GM12878 (cell line): ENCODE measurements at regions not wholly inside any gene's neighbourhood (a gene's known extent, or its start where the extent isn't known, plus 50 kb on each side); places are given as distances from the start of the nearest gene placed in this dataset.

Source experiments
- BACH1 ChIP-seq: fragments of 450-650 bp; IDR thresholded peaks from 2 replicates; pipeline ENCODE4 v1.6.1; 2017; ENCODE audit warnings: mild to moderate bottlenecking, borderline replicate concordance
- CREB1 ChIP-seq: IDR thresholded peaks from 2 replicates; pipeline ENCODE4 v1.6.1; 2012; ENCODE audit warnings: low read depth, mild to moderate bottlenecking, inconsistent platforms
- CREM ChIP-seq: IDR thresholded peaks from 2 replicates; pipeline ENCODE4 v1.6.1; 2014; ENCODE audit warnings: antibody characterized with exemption, low read depth
- CTCF ChIP-seq, 3 experiments: IDR thresholded peaks in 2 of 3; conservative IDR thresholded peaks in 1 of 3; 2 replicates each; pipeline ENCODE4 v1.5.1; 2011; ENCODE audit warnings: low read depth in 3 of 3, low read length in 3 of 3, mild to moderate bottlenecking in 3 of 3, control low read depth in 2 of 3, moderate library complexity in 2 of 3, inconsistent platforms in 1 of 3, mixed read lengths in 1 of 3; ENCODE audit not compliant: control insufficient read depth in 2 of 3, insufficient read depth in 1 of 3; ENCODE audit errors: extremely low read depth in 1 of 3
- ETV6 ChIP-seq, 2 experiments: fragments of 450-650 bp in 1 of 2; IDR thresholded peaks in 1 of 2; conservative IDR thresholded peaks in 1 of 2; 2 replicates each; pipeline ENCODE4 v1.6.1; 2014; ENCODE audit warnings: antibody characterized with exemption in 1 of 2, borderline replicate concordance in 1 of 2, low read depth in 1 of 2, mild to moderate bottlenecking in 1 of 2, moderate library complexity in 1 of 2
- HDAC6 ChIP-seq: fragments of 200-600 bp; sonication (generic); IDR thresholded peaks from one replicate; pipeline ENCODE4 v1.8.0; 2017; ENCODE audit warnings: antibody characterized with exemption; ENCODE audit not compliant: unreplicated experiment
- NR2C1 ChIP-seq: fragments of 450-650 bp; IDR thresholded peaks from 2 replicates; pipeline ENCODE4 v1.6.1; 2017; ENCODE audit warnings: antibody characterized with exemption, mild to moderate bottlenecking, moderate library complexity
- PAX5 ChIP-seq: IDR thresholded peaks from 2 replicates; pipeline ENCODE4 v1.6.1; 2011; ENCODE audit warnings: low read depth, low read length, borderline replicate concordance
- POLR2A ChIP-seq: IDR thresholded peaks from 2 replicates; pipeline ENCODE4 v1.6.1; 2011; ENCODE audit warnings: low read depth, mild to moderate bottlenecking, low read length
- POLR2AphosphoS5 ChIP-seq: IDR thresholded peaks from 2 replicates; pipeline ENCODE4 v1.6.1; 2011; ENCODE audit warnings: mild to moderate bottlenecking, low read length, inconsistent platforms
- RAD21 ChIP-seq: IDR thresholded peaks from 2 replicates; pipeline ENCODE4 v1.6.1; 2011; ENCODE audit warnings: mild to moderate bottlenecking, low read depth, low read length, moderate library complexity; ENCODE audit not compliant: insufficient read depth
- RCOR1 ChIP-seq: conservative IDR thresholded peaks from 2 replicates; pipeline ENCODE4 v1.6.1; 2012; ENCODE audit warnings: low read depth, low read length, improper control_type of control experiment
- SREBF2 ChIP-seq: IDR thresholded peaks from 2 replicates; pipeline ENCODE4 v1.6.1; 2012; ENCODE audit warnings: mild to moderate bottlenecking, low read length

GRCh38 chr4:108291137-108291536, 122.4 kb upstream of the LEF1 start:
- TF ChIP-seq CTCF (IDR thresholded peaks at IDR 0.05 in 2 of 3, conservative IDR thresholded peaks at IDR 0.05 in 1 of 3; ENCODE audit: control insufficient read depth in 2 of 3, extremely low read depth in 1 of 3, insufficient read depth in 1 of 3, low read depth in 3 of 3, low read length in 3 of 3) (no peak), HDAC6 (no peak), SREBF2 (no peak), POLR2AphosphoS5 (no peak), POLR2A (no peak), BACH1 (no peak), NR2C1 (no peak), PAX5 (no peak), CREM (no peak), CREB1 (no peak), RAD21 (no peak), RCOR1 (no peak), ETV6 (conservative IDR thresholded peaks at IDR 0.05 in 1 of 2, IDR thresholded peaks at IDR 0.05 in 1 of 2; ENCODE audit: borderline replicate concordance in 1 of 2, low read depth in 1 of 2) (no peak)
